ENCODE measurements at regions not wholly inside any gene's neighbourhood (a gene's known extent, or its start where the extent isn't known, plus 50 kb on each side); places are given as distances from the start of the nearest gene placed in this dataset.

DNA sequence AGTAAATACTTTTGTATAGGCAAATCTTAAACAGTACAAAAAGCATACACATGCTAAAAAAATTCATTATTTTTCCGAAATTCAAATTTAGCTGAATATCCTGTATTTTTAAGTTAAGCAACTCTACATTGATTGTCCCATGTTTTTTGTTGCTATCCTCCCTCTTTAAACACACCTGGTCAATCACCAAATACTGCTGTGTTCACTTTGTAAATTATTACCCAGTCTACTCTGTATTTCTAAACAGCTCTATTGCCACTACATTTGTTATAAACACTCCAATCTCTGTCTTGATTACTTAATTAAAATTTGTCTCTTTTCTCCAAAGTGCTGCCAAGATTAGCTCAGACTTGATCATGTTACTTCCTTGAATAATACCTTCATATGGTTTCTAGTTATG is 466.5 kb upstream of the GJE1 start:
- DNase-seq: no peak

DNA sequence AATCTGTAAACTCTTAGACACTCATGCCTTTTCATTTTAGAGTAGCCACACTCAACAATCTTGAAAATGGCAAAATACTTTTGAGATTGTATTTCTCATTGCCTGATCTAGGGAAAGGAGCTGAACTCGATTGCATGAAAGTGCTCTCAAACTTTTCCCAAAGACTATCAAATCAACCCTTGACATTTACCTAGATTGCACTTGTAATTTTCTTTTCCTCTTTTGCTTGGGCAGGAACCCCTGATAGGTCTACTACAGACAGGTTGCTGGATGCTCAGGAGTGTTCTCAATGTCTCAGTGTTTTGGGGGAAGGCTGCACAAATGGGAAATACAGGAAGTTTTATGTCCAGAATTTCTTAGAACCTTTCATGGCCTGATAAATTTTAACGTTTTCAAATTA is 468.0 kb upstream of the GJE1 start:
- DNase-seq: no peak

DNA sequence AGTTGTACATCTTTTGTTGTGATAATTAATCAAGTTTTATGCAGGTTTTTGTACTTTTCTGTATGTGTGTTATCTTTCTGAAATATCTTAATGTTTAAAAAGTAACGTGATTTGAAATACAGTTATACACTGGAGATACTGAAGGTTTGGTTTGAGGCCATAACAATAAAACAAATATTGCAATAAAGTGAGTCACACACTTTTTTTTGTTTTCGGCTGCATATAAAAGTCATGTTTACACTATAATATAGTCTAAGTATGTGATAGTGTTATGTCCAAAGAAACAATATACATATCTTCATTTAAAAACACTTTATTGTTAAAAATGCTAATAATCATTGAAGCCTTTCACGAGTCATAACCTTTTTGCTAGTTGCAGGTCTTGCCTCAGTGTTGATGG is 473.1 kb upstream of the GJE1 start:
- no peak for DNase-seq

DNA sequence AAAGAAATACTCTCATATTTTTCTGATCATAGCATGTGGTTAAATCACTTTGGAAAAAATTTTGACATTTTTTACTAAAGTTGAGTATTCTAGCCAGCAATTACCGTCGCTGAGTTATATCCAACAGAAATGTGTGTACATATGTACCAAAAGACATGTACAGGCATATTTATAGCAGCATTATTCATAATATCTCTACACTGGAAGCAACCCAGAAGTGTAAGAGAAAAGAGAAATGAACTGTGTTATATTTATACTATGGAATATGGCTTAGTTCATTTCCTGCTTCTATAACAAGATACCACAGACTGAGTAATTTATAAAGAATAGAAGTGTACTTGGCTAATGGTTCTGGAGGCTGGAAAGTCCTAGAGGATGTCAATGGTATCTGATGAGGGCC is 474.0 kb upstream of the GJE1 start:
- DNase-seq: no peak

DNA sequence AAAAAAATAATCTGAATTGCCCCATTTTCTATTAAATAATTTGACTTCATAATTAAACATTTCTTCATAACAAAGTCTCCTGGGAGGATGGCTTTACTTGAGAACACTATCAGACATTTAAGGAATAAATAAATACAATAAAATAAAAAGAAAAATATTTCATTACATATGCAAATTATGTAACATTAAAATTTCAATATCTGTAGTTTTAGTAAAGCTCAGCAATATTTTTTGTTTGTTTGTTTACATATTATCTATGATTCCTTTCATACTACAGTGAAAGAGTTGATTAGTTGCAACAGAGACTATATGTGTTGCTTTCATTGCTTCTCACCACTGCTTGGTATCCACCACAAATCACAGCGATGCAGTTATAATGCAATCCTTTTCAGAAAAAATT is 474.9 kb upstream of the GJE1 start:
- no peak for DNase-seq

DNA sequence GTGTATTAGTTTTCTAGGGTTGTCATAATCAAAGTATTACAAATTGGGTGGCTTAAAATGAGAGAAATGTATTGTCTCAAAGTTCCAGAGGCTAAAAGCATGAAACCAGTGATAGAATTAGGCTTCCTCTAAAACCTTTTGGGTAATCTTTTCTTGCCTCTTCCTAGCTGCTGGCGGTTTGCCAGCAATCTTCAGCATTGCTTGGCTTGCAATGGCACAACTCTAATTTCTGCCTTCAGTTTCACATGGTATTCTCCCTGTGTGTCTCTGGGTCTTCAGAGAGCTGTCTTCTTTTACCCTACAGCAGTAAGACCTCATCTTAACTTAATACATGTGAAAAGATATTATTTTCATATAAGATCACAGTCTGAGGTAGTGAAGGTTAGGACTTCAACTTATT is 479.1 kb upstream of the GJE1 start:
- no peak for DNase-seq

DNA sequence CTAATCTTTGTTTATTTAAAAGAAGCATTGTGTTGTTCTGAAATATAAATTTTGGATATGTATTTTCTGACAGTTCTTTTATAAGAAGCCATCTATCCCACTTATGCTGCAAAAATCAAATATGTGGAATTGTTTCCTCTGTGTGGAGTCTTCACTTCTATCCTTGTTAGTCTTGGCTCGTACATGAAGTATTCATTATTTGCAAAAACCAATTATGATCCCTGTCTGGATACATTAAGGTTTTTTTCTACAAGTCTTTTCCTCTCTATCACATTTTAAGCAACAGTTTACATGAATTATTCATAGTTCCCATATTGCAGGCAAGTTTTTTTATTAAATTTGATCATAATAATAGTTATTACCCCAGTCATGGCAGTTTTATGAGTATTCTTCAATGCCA is 490.8 kb upstream of the GJE1 start:
- DNase-seq: no peak

DNA sequence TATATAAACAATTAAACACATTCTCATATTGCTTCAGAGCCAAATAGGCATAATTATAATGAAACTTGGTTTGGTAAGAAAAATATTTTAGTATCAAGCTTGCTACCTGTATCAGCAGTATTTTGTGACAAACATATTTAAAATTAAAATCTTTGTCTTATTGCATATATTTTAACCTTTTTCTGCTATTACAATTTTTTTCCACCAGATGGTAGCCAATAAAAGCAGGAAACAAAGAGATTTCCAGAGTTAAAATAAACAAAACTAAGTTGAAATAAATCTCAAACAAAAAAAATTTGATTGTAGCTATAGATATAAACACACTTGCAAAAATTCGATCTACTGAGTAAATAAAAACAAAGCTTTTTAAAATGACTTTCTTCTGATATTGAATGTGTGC is 491.3 kb upstream of the GJE1 start:
- no peak for DNase-seq

DNA sequence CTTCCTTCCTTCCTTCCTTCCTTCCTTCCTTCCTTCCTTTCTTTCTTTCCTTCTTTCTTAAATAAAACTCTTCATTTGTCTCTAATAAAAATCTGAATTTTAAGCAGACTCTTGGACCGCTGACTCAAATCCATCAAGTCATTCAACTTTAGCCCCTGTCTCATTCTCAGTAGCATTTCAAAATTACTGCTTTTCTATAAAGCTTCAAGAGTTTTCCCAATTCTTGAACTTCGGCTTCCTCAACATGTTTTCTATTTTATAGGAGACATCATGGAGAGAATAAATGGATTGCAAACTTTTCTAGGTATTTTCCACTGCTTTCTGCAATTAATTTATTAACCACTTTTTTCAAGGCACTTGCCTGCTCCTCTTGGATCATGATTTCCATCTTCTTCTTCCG is 497.1 kb upstream of the GJE1 start:
- no peak for DNase-seq

DNA sequence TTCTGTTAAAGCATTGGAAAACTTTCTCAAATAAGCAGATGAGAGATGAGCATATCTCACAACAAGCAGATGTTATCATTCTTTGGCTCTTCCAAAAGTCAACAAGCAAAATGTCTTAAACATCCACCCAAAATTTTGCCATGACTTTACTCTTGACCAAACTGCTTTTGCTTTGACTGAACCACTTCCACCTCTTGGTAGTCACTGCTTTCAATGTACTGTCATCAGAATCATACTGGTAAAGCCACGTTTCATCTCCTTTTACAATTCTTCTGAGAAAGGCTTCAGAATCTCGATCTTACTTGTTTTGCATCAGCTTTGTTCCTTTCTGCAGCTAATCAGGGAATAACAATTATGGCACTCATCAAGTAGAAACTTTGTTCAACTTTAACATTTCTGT is 498.5 kb upstream of the GJE1 start:
- no peak for DNase-seq

DNA sequence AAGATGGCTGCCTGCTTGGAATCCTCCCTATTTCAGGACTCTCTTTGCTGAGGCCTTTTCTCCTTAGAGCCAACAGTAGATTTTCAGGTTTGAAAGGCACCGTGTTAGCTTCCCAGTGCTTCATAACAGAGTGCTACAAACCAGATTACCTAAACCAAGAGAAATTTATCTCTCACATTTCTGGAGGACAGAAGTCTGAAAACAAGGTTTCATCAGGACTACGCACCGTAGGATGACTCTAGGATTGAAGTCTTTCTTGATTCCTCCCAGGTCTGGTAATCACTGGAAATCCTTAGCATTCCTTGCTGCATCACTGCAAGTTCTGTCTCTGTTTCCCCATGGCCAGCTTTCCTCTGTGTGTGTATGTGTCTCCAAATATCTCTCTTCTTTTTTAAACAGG is 508.4 kb upstream of the GJE1 start:
- no peak for DNase-seq

DNA sequence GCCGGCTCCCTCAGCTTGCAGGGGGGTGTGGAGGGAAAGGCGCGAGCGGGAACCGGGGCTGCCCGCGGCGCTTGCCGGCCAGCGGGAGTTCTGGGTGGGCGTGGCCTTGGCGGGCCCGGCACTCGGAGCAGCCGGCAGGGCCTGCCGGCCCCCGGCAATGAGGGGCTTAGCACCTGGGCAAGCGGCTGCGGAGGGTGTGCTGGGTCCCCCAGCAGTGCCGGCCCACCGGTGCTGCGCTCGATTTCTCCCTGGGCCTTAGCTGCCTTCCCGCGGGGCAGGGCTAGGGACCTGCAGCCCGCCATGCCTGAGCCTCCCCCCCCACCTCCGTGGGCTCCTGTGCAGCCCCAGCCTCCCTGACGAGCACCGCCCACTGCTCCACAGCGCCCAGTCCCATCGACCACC is 514.5 kb upstream of the GJE1 start:
- DNase-seq: no peak

DNA sequence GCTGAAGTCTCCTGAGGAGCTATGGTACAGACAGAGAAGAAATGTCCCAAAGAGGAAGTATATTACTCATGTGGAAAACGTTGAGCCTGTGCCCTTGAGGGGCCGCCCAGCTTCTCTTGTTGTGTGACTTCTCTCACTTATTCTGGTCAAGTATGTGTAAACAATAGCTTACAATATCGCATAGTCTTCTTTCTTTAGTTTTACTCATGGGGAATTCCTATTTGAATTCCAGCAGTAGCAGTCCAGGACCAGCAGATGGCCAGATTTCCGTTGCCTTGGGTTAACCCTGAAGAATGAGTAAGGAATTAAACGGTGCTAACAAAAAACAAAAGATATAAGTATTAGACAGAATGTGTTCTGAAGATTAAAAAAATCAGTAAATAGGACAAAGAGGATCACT is 522.0 kb upstream of the GJE1 start:
- DNase-seq: no peak

DNA sequence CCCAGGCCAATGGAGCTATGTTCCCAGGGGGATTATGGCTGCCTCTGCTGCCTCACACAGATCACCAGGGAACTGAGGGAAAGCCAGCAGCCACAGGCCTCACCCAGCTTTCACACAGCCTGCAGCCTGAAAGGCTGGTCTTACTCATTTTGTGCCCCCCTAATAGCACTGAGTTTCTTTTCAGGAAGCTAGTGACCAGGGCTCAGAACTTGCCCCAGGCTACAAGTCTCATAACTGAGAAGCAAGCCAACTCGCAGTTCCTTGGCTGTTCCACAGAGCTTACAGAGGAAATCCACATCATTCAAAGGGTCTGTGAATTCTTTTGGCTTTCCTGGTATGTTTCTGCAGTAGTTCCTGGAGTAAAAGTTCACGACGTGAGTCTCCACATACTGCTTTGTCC is 524.8 kb upstream of the GJE1 start:
- DNase-seq: no peak

DNA sequence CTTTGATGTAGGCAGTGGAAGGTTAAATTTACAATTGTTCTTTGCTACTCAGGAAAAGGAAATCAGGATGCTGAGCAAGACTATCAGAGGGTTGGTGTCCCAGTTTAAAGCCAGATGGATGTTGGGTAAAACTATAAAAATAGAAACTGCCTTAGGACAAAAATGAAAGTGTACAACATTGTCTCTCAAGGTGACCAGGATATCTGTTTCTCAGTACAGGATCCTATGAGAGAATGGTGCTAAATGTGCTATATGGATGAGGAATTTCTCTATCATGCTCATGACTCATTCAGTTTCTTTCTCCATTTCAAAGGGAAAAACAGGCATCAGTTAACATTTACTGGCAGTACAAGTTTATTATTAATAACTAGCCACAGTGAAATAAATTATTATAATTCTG is 534.2 kb upstream of the GJE1 start:
- DNase-seq: no peak

DNA sequence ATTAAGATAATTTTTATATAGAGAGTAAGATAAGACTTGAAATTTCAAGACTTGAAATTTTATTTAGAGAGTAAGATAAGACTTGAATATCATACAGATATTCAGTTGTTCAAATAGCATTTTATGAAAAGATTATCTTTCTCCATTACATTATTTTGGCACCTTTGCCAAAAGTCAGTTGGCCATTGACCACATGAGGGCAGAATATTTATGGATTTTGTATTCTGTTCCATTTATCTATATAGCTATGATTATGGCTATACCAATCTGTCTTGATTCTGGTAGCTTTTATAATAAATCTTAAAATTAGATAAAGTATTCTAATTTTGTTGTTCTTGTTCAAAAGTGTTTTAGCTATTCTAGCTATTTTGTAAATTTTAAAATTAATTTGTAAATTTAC is 537.9 kb upstream of the GJE1 start:
- no peak for DNase-seq

DNA sequence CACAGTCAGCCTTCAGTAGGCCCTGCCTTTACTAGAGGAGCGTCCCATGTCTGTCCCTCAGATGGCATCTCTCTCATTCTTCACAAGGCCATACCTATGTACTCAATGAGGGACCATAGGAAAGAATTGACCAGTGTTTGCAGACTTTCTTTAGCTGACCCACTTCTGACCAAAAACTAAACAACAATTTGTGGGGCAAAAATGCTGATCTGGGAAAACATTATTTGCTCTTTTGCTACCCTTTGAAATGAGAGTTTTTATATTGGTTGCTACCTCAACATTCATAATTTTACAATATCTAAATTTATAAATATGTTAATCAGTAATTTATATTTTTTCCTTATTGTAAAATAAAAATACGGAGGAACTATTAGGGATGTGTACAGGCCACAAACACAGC is 539.4 kb upstream of the GJE1 start:
- DNase-seq: no peak

DNA sequence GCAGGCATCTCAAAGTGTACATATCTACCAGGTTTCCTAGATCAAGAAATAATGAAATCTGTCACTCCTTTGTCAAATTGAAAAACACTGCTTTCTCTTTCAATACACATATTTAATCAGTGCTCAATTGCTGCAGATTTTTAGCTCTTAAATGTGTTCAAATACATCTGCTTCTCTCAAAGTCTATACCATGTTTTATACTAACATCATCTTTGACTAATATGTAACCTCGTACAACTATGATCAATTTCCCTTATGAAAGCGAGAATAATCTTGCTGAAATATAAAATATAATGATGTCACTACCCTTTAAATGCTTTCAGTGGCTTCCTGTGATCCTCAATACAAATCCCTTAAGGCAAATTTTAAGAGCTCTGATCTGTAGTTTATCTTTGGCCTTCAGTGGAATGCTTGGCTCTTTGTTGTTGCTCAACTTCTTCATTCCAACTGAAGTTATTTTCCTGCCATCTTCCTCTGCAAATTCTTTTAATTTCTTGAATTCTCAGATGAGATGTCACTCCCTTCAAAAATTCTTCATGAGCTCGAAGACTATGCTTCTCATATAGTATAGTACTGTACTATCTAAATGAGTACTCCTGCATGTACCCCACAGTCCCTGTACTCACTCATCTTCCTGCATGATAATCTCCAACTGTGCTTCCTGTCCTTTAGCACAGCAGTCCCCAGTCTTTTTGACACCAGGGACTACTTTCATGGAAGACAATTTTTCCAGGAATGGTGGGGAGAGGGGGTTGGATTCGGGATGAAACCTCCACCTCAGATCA is 545.1 kb upstream of the GJE1 start:
- no peak for DNase-seq

DNA sequence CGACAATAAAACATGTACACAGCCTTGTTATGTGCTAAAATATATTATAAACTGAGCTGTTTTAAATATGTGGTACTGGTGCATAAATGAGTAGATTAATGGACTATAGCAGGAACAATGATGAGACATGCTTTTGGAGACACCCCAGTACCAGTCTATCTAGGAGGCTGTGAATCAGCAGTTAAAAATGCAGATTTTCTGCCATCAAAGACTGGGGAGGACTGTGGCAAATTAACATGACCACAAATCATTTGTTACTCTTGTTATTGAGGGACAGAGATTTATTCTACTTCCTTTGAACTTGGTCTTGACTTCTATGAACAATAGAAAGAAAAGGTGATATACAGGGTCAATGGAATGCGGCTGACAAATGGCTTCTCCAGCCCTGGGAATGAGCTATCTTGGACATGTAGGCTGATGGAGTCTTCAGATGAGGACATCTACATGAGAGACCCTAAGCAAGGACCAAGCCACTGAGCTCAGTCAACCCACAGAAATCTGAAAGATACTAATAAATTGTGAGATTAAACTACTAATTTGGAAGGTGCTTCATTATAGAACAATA is 551.7 kb upstream of the GJE1 start:
- DNase-seq: no peak

DNA sequence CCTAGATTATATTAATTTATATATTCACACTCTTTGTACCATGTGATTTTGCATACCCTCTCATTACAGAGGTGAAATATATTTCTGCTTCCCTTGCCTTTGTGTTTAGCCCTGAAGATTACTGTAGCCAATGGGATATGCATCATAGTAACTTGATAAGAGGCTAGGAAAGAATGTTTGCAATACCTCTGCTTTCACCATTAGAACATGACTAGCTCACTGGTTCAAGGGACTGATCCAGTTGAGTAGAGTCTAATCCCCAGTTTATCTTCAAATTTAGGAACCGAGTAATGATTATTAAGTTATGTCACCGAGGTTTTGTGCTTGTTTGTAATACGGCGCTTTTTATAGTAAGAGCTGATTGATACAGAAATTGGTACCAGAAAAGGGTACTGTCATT is 552.6 kb upstream of the GJE1 start:
- no peak for DNase-seq

DNA sequence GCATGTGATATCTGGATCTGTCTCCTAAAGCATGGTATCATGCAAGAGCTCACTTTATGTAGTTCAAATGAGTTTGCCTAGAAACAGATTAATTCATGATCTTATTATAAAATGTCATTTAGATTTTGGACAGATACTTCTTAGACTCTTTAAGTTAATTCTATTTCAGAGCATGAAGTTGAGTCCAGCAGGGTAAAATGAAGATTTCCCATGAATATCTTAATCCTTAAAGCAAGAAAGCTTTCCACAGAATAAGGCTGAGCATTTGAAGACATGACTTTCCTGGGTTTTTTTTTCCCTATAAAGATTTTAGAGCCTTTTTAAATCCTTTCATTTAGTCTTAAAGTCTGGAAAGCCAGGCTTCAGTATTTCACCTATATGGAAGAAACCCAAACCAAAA is 556.0 kb upstream of the GJE1 start:
- DNase-seq: no peak

DNA sequence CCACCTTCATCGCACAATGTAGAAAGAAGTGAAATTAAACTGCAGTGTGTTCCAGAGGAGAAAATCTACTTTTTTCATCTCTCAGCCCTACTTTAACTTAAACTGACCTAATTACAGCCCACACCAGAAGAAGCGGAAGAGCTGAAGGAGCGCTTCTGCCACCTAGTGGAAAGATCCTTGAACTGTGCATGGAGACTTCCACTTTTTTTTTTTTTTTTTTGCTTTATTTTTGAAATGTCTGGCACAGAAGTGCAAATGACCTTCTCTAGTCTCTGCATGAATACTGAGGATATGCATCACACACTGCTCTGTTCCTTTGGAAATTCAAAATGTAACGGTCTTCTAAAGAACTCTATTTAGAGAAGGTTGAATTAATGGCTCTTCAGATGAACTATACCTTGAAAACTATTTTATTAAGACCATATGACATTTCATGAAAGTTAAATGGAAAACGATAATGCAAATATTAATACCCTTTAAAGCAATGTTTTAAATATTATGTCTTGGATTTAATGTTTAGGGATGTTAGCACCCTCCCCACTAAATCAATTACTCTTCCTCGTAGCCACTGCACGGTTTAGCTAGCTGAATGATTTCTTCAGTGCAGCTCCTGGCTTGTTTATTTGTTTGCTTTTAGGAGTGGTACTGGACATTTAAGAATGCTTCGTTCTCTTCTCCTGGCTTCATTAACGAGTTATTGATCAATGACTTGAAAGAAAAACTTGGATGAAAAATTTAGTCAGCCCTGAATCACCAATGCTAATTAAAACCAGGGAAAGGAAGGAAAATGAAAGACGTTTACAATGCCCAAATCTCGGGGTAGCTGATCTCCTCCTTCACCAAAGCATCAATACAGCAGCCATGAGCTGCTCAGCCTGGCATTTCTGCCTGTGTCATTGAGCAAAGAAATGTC is 569.6 kb upstream of the GJE1 start:
- DNase-seq: no peak

DNA sequence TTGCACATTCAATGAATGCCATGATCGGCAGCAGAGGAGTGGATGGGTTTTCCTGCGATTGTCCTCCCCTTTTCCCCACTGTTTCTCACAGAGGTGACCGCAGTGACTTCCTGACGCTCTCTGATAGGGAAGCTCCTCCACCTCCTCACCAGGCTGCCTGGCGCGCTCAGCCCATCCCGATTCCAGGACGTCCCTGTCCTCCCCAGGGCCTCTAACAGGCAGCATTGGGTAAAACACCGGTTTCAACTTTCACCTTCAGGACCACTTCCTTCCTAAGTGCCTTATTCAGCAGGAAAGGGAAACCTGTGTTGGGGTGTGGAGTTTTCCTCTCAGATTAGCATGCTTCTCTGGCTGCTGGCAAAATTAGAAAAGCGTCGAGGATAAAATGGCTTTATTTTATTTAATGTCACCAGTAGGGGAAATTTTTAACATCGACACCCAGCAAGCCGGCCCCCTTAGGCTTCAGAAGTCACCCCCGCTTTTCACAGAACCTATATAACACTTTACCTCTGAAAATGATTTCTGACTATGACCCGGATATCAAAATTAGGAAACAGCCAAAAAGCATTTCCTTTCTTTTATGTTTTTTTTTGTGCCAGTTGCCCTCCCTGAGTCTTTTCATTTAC is 570.4 kb upstream of the GJE1 start:
- no peak for DNase-seq

DNA sequence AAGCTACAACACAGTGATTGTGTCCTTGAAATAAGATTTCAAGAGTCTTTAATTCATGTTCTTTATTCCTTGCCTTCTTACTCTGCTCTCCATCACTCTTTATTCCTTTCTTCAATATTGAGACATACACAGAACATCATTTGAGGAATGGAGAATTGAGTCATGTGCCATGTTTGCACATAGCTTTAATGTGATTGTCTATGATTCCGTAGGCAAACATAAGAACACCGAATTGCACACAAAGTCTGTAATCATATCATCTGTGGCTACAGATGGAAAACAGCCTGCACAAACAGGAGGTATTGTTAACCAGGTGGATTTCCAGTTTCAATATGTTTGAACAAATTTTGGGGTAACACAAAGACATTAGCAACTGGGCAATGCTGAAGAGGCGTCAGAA is 571.6 kb upstream of the GJE1 start:
- DNase-seq: no peak
